ENCODE measurements at regions not wholly inside any gene's neighbourhood (a gene's known extent, or its start where the extent isn't known, plus 50 kb on each side); places are given as distances from the start of the nearest gene placed in this dataset.

DNA sequence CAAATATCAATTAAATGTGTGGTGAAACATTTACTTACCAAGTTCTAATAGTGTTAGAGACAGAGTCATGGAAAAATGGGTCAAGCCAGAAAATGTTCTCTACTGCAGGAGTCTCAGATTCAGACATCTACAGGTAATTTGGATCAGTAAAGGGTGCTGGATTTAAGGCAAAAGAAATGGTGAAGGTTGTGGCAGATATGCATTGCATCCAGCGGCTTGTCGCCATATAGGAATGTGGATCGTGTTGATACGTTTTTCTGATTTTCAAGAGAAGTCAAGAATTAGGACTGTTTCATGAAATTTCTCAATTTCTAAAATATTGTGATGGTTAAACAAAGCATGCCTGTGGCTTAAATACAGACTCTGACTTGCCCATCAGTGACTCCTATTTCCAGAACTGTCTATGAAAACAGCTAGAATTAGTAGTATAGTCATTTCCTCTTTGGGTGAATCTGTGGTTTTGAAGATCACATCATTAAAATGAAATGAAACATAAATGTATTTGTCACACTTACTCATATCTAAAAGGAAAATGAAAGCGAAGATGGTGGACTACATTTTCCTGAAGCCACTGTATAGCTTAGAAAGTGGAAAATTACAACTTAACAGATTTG, 110.1 kb upstream of the VEGFC start:
- peak; percentile 62 for DNase-seq

DNA sequence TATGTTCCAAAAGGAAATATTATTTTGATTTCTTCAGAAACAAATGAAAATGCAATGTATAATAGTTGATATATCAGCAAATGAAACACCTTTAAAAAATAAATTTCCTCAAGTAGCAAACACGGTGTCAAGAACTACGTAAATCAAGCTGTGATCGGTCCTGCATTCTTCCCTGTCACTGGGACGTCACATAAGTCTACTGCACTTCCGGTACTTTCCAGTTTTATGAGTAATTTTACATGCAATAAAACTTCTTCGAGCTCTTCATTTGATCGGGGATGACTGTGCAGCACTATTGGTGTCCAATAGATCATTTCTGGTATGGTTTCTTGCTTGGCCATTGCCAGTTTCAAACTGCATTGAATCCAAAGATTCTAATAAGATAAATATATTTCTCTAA, 114.0 kb upstream of the VEGFC start:
- DNase-seq: no peak

DNA sequence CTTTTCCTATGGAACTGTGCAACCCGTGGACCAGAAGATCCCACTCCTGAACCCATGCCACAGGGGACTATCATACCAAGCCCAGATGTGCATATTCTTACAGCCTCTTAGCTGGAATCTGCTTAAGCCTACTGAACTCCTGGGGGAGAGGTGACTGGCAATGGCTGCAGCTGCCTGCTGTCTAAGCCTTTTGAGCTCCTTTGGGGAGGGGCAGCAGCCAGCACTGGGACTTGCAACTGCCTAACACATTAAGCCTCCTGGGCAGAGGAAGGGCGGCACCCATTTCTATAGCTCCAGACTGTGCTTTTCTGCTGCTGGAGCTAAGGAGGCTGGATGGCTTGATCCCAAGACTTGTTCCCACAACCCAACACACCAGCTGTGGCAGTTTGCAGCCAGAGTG, 117.9 kb upstream of the VEGFC start:
- no peak for DNase-seq

DNA sequence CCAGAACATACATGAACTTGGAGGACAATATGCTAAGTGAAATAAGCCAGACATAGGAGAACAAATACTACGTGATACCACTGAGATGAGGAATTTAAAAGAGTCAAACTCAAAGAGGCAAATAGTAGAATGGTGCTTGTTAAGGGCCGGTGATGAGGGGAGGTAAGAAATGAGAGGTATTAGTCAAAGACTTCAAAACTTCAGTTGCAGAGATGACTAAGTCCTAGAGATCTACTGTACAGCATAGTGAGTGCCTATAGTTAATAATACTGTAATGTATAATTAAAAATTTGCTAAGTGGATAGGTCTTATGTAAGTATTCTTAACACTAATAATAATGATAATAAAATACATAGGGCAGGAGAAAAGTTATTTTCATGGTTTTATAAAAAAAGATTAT, 126.9 kb upstream of the VEGFC start:
- no peak for DNase-seq

DNA sequence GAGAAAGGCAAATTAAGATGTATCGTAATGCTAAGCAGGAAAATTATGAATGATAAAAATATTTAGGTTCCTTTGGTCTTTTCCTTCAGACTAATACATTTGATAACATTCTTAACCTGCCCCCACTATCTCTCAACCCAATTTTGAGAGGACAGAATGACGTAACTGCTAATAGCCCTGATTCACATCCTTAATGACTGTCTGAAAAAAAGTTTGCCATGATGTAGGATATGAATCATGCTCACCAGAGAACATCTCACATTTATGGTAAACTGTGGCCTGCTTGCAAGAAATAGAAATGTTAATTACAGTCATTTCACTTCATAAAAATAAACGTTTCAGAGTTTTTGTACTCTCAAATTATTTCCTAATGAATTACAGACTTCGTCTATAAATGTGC, 128.0 kb upstream of the VEGFC start:
- peak; percentile 40 for DNase-seq

DNA sequence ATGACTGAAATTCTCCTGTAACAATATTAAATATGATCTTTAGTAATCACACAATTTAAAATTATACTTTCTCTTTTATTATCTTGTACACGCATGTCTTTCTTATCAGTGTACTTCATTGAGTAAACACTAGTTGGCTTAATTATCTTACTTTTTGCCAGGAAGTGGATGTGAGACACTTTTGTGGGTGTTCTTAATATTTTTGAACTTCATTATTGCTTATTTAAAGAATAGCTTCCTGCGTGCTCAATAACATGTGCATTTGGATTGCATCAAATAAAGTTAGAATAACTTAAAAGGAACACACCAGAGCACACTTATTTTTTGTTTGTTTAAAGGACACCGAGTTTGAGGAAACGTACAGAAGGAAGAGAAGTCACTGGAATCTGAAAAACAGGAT, 128.5 kb upstream of the VEGFC start:
- no peak for DNase-seq

DNA sequence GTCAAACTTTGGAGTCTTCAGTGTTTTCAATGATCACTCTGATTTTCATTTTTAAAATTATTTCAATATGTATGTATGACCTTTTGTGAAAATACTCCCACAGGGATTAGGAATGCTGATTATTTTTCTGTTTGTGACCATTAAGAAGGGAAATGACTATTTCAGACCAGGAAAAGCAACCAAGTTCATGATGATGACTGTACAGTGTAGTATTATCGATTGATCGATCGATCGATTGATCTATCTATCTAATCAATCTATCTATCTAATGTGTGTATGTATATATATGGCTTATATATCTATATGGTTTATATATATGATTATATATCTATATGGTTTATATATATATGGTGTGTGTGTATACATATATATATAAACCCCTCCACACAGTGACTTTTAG, 131.5 kb upstream of the VEGFC start:
- no peak for DNase-seq

DNA sequence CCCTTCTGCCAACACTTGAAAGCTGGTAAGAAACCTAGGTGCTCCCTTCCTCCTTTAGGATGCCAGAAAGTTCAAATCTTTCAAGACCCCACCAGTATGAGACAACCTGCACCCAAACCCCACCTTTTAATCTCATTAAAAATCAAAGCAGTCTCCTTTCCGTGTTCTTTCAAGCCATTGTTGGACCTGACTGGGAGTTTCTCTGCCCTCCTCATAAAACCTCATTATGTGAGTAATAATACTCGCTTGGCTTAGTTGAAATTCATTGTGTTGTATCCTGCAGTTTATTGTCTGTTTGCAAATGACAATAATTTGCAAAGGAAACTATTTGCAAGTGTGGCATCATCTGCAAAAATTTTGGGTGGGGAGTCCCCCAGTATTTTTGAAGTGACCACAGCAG, 133.2 kb upstream of the VEGFC start:
- DNase-seq: no peak

DNA sequence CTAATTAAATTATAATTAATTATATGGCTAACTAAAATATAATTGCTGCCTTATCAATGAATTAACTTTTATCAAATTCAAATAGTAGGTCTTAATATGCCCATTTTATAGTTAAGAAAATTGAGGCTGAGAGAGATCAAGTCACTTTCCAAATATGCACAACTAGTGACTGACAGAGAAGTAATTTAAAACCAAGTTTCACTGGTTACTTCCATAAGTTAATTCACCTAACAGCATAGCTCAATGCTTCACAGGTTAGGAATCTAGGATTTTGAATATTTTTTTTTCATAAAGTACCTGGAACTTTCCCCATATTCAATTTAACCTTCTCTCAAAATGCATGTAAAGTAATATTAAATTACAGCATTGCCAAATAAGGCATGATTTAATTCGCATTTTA, 134.4 kb upstream of the VEGFC start:
- no peak for DNase-seq

DNA sequence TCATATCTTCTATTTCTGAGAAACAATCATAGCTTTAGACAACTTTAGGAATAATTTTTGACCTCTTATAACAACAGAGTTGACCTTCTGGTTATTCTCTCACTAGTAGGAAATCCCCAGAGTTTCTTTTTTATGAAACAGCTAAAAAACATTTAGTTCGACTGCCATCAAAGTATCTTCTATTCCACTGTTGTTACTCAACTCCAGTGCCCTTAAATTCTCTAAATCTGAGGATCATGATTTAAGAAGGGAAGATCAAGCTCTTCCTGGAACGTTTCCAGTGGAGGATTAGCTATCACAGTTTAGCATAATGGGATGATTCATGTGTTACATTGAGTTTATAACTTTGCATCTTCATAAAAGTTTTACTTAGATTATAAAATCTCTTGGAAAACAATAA, 134.9 kb upstream of the VEGFC start:
- DNase-seq: peak; percentile 67

DNA sequence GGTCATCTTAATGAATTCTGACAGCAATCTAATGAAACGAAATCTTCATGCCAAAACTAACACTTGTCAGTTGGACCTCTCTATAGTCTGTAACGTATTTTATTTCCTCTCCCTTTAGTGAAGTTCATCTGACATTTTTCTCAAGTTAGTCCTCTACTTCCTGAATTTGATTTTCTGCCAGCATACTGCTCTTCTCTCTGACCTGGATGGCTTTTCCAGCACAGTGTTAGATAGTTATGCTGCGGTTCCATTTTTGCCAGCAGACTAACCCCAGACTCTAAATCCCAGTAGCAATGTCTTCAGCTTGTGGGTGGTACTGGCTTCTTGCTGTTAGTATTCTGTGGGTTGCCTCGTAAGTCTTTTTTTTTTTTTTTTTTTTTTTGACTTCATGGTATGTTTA, 146.7 kb upstream of the VEGFC start:
- DNase-seq: no peak

DNA sequence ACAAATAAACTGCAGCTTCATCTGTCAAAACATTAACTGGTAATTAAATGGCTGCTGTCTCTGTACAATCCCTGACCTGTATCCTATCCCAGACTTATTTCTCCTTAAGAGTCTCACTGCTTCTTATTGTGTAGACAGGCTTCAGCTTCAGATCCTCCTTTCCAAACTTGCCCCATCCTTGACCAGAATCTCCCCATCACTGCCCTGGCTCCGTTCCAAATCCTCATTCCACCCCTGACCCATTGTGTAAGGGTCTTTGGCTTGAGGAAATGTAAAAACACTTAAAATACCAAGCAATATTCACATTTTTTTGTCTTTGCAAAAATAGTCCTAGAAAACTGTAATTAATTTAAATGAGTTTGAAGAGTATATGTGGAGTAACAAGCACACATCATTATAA, 152.6 kb upstream of the VEGFC start:
- no peak for DNase-seq

DNA sequence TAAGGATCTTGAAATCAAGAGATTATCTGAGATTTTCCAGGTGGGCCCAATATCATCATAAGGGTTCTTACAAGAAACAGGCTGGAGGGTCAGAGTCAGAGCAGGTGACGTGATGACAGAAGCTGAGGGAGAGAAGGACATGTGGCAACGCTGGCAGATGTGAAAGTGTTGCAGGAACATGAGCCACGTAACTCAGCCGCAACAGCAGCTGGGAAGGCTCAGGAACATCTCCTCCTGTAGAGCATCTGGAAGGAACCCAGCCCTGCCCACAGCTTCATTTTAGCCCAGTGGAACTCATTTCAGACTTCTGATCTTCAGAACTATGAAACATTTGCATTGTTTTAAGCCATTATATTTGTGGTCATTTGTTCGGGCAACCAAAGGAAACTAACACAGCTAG, 156.3 kb upstream of the VEGFC start:
- no peak for DNase-seq

DNA sequence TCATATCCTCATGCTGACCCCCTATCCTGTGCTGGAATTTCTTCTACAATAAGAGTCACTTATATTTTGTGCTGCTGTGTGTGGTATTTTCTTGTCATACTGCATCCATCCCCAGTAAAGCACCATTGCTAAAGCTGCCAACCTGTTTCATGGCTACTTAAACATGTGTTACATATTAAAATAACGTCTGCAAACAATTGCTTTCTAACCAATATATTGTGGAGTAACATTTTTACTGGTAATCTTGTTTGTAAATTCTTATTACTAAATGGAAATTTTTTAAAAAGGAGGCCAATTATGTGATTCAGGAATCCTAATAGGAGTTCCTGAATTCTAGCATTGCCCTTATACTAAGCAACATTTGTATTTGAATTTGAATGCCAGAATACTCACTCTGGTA, 160.3 kb upstream of the VEGFC start:
- no peak for DNase-seq

DNA sequence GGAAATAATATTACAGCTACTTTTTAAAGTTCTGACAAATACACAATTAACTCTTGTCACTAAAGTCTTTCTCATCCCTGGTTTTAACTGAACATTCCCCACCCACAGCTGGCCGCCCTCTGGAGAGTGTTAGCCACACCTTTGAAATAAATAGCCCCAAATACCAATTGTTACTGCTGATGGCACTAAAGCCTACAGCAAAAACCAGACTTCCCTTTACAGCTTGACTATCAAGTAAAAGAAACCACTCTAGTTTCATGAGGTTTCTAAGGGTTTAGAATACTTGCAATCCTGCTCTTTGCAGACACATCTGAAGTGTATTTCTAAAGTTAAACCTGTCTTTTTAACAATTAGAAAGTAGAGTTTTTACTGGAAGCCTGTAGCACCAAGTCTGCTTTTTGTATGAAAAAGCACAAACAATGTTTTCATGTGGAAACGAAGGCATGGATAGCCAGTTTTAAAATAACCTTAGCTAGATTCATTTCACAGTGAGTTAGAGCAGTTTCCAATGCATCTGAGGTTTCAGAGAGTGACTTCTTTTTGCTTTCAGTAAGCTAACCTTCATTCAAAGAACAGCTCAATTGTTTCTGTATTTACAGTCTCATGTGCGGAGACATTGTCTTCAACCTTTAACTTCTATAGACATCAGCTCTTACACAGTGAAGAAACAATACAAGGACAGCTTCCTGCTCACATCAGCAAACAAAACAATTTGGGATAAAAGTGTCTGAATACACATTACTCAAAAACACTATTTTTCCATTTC, 164.8 kb upstream of the VEGFC start:
- DNase-seq: no peak

DNA sequence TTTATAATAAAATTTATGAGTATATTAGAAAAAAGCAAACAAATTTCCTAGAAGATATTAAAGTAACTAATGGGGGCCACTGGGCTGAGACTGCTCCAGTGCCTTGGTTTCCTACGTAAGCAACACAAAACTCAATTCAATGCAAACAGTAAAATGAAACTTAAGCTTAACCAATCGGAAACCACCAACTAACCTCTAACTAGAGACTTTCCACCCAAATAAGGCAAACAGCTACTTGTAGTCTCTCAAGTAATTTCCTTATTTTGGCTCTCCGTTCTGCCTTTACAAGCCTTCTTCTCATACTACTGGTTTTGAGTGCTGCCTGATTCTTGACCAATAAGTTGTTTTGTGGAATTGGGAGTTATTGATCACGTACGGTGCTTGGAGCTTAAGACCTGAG, 167.3 kb upstream of the VEGFC start:
- no peak for DNase-seq

DNA sequence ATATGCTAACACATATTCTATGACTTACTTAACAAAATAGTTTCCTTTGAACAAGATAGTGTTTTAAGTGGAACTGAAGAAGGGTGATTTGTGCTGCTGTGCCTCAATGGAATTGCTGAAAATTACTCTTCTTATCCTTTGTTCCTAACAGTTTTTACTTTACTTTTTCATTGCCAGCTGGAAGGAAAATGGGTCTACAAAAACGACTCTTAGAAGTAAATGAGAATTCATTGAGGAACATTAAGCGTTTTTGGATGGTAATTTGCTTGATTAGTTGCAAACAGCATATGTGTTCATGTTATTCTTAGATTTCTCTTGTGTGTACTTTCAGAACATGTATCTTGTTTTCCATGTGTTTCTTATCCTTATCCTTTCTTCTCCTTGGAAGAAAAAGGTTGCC, 170.4 kb upstream of the VEGFC start:
- DNase-seq: no peak

DNA sequence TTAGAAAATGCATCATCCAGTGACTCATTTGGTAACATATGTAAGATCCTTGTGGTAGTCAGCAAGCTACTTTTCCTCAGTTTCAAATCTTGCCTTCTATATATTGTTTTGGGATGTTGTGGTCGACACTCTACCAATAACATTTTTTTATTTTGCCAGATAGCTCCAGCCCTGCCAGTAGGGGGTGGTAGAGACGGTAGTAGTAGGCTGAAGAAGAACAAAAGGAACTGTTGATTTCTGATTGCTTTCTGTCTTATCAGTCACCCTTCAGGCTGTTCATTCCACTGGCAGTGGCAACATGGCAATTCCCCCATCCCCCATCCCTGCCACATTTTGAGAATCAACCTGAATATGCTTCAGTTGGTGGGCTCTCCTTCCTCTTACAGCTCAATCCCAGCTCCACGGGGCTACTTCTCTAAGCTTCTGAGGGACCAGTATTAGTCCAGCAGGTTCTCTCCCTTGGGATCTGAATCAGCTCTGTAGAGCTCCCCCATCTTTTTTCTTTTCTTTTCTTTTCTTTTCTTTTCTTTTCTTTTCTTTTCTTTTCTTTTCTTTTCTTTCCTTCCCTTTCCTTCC, 171.5 kb upstream of the VEGFC start:
- DNase-seq: no peak

DNA sequence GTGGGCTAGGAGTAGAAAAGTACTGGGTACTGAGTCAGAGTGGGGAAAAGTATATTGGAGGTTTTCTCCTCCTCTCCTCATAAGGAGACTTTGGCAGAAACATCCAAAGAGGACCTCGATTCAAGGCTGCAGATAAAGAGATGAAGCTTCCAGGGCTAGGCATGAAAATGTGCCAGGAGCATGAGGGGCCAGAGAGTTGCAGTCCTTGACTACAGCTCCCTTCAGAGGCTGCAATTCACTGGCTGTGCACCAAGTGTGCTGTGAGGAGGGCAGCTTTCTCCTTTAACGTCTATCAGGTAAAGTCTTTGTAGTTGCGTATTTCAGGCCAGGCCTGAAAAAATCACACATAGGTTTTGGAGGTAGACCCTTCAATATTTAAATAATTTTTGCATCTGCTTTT, 174.9 kb upstream of the VEGFC start:
- no peak for DNase-seq

DNA sequence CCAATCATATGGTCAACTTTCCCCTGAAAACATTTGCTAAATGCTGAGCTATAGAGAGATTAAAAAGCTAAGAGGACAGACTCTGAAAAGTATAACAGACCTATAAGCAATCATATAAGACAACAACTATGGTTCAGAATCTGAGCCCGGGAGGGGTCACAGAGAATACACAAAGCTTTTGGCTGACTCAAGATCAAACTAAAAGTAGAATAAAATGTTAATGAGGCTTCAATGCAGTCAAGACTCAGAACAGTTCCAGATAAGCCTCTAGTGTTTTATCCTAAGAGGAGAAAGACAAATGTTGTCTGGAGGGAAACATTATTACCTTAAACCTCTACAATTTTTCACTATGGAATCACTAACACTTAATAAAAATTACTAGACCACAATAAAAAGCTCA, 175.4 kb upstream of the VEGFC start:
- no peak for DNase-seq

DNA sequence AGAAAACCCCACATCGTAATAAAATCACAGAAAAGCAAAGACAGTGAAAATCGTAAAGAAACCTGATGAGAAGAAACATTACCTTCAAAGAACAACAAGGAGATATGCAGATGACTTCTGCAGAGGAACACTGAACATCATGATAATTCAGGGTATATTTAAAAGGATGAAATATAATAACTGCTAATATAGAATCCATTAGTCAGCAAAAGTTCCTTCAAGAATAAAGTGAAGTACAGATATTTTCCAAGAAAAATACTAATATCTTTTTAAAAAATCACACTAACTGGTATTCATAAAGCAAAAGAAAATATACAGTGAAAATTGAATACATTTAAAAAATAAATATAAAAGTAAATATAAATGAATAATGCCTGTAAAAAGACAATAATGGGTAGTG, 176.3 kb upstream of the VEGFC start:
- no peak for DNase-seq

DNA sequence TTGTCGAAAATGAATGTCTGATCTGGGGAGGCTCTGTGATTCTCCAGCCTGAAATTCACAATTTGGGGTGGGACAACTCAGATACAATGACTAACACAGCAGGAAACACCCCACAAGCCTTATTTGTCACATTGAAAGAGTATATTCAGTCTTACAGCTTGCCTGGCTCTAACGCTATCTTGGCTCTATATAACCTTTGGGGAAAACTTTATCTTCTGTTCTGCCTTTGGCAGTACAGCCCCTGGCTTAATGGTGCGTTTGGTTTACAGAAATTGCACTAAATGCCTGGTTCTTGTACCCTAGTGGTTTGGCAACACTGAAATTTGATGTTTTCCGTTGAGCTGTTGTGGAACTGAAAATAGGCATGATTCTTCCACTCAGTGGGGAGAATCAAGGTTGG, 178.1 kb upstream of the VEGFC start:
- DNase-seq: no peak

DNA sequence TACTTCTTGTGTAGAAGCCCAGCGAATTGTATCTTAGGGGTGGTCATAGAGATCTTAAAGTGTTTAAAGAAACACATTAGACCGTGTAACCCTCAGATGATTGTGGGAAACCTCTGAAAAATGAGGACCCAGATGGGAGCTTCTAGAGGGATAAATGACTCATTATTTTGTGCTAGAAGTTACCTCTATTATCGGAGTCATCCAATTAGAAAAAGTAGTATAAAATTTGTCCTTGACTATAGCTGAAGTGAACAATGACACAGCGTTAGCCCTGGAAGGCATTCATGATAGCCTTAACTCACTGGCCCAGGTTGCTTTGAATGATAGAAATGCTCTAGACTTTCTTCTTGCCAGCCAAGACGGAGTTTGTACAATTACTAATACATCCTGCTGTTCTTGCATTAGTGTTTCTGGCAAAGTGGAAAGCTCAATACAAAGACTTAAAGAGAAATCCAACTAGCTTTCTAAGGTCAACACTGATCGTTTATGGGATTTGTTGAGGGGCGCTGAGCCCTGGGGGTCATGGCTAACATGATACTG, 178.9 kb upstream of the VEGFC start:
- no peak for DNase-seq

DNA sequence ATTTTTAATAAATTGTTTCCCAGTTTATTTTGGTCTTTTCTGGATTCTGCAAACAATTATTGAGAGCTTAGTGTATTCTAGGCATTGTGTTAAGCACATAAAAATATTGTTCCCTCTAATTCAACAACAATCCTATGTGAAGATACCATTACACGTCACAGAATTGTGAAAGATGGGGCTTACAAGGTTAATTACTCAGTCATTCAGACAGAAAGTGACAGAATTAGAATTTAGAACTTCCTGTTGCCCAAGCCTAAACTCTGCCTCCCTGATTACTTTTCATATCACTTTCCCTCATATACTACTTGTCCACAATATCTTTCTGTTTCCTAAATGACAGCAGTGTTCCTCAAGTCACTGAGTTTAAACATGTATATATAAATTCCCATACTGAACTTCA, 186.7 kb upstream of the VEGFC start:
- no peak for DNase-seq

DNA sequence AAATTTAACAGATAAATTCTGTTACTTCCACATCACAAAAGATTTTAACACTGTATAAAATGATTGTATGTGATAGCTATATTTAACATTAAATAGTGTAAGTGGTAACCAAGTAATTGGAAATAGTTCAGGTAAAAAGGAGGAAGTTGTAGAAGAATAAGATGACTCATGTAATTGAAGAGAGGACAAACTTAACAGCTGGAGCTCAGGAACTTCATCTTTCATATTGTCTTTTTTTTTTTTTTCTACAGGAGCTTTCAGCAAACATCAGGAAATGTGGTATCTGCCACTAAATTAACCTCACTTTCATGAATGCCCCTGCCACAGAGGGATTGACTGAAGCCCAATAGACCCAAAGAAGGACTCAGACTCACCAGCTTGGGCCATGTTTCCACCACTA, 188.4 kb upstream of the VEGFC start:
- no peak for DNase-seq
